ENCODE measurements at regions not wholly inside any gene's neighbourhood (a gene's known extent, or its start where the extent isn't known, plus 50 kb on each side); places are given as distances from the start of the nearest gene placed in this dataset.

DNA sequence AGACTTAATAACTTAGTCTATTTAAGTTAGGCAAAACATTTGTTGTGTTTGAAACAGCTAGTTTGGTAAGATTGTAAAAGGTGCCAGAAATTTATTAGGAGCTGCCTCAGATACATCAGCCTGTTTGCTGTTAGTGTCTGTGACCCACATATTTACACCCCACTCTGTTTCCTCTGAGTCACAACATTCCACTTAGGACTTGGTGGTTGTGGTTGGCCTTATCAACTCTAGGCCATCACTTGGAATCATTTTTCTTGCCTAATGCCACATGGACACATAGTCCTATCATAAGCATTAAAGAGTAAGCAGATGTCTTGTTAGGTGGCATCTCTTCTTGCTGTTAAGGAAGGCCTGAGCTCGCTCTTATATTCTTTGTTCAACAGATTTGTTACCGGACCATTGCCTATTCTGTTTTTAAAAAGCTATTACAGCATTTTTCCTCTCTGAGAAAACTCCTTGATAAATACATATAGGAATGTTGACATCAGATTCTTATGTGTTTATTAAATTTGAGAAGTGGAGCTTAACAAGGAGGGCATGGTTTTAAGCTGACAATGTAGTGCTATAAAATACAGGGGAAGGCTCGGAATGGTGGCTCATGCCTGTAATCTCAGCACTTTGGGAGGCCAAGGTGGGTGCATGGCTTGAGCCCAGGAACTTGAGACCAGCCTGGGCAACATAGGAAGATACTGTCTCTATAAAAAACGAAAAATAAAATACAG, 51.2 kb upstream of the PGRMC2 start:
- TF ChIP-seq, protein P1, sequence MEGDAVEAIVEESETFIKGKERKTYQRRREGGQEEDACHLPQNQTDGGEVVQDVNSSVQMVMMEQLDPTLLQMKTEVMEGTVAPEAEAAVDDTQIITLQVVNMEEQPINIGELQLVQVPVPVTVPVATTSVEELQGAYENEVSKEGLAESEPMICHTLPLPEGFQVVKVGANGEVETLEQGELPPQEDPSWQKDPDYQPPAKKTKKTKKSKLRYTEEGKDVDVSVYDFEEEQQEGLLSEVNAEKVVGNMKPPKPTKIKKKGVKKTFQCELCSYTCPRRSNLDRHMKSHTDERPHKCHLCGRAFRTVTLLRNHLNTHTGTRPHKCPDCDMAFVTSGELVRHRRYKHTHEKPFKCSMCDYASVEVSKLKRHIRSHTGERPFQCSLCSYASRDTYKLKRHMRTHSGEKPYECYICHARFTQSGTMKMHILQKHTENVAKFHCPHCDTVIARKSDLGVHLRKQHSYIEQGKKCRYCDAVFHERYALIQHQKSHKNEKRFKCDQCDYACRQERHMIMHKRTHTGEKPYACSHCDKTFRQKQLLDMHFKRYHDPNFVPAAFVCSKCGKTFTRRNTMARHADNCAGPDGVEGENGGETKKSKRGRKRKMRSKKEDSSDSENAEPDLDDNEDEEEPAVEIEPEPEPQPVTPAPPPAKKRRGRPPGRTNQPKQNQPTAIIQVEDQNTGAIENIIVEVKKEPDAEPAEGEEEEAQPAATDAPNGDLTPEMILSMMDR (CRISPR knock-in tag; IDR thresholded peaks at IDR 0.05): no peak
- TF ChIP-seq ZNF598 (CRISPR knock-in tag; IDR thresholded peaks at IDR 0.05; ENCODE audit: borderline replicate concordance) (no peak), ZSCAN31 (CRISPR knock-in tag; IDR thresholded peaks at IDR 0.05; ENCODE audit: low read depth) (no peak), BRCA1 (CRISPR knock-in tag; IDR thresholded peaks at IDR 0.05) (no peak), NONO (IDR thresholded peaks at IDR 0.05) (no peak), NONO (CRISPR knock-in tag; conservative IDR thresholded peaks at IDR 0.05) (no peak)
- TF ChIP-seq, protein P2, sequence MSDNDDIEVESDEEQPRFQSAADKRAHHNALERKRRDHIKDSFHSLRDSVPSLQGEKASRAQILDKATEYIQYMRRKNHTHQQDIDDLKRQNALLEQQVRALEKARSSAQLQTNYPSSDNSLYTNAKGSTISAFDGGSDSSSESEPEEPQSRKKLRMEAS (IDR thresholded peaks at IDR 0.05): no peak

All from HepG2 (cell line).